Esophagus muscularis mucosa (tissue), 2 donors: ENCODE measurements at regions not wholly inside any gene's neighbourhood (a gene's known extent, or its start where the extent isn't known, plus 50 kb on each side); places are given as distances from the start of the nearest gene placed in this dataset.
"Not testable (repeated sequence)": the region's sequence is repeated elsewhere in the genome, so short reads cannot be mapped to it uniquely, and the experiment has no call there.

Source experiments
- POLR2A ChIP-seq: fragments of 450-650 bp; IDR thresholded peaks from one replicate; pipeline ENCODE4 v1.6.1; 2017; ENCODE audit warnings: antibody characterized with exemption, moderate library complexity, mild to moderate bottlenecking, low read depth
- POLR2AphosphoS5 ChIP-seq, 2 donors: sonication (generic); formaldehyde crosslinking; IDR thresholded peaks; one replicate each; pipeline ENCODE4 v1.6.1; 2017; ENCODE audit warnings: antibody characterized with exemption in 2 of 2

GRCh38 chr5:92271750-92272149, 888.6 kb upstream of the ARRDC3 start:
- TF ChIP-seq POLR2A; POLR2AphosphoS5 (IDR thresholded peaks at IDR 0.05): not testable (repeated sequence)
